MV-4-11 (cell line): ENCODE measurements at regions not wholly inside any gene's neighbourhood (a gene's known extent, or its start where the extent isn't known, plus 50 kb on each side); places are given as distances from the start of the nearest gene placed in this dataset.

ENCODE experiments used
- DNase-seq: peaks from one replicate; lab custom pipeline; 2025; lab: John Stamatoyannopoulos, UW

GRCh38 chr10:128557149-128557710, 431.0 kb upstream of the MKI67 start:
- no peak for DNase-seq

DNA sequence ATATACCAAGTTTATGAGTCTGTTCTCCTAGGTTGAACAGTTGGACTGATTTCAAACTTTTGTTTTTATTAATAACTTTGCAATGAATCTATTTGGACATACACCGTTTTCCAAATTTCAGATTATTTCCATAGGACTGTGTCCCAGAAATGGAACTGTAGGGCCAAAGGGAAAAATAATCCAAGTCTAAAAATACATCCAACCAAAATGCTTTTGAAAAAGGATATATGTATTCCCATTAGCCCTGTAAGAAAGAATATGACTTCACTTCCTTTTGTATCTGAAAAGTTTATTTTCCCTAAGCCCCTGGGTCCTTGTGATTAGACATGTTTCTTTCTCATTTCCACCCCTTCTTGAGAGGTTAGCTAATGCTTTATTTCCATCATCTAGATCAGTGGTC, 434.2 kb upstream of the MKI67 start:
- no peak for DNase-seq

- no peak for DNase-seq
Measured at GRCh38 chr10:128560993-128561392, 434.8 kb upstream of the MKI67 start.

DNA sequence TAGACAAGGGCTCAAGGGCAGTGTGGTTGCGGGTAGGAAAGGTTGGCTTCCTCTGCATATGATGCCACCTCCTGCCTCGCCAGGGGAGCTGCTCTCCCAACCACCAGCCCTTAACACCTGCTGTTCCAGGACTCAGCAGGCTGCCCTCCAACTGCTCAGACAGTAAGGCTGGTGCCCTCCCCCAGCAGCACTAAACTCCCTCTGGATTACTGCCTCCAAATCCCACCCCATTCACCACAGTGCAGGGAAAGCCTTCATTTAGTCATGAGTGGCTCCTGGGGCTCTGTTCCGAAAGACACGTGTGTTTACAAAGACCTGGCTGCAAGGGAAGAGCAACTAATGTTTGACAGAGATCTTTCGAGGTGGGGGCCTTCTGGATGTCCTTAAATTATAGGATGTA, 437.2 kb upstream of the MKI67 start:
- no peak for DNase-seq

- DNase-seq = no peak
Measured at GRCh38 chr10:128563904-128564303, 437.7 kb upstream of the MKI67 start.

GRCh38 chr10:128566361-128566968, 440.2 kb upstream of the MKI67 start:
- DNase-seq = no peak

- DNase-seq = no peak
Measured at GRCh38 chr10:128567551-128567950, 441.3 kb upstream of the MKI67 start.

DNA sequence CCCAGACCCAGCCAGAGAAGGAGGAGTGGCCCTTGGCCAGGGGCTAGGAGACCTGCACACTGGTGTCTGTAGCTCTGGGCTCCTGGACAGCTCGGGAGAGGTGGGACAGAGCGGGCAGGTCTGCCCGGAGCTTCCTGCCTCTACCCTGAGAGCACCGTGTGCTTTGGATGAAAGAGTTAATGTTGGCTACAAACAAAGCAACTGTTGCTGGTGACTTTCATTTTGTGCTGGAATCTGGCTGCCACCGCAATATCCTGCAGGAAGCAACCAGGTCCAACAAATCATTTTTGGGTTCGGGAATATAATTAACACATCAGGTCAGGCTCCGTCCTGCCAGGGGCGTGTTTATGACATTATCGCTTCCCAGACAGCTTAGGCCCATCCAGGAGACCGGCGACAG, 441.8 kb upstream of the MKI67 start:
- no peak for DNase-seq

DNA sequence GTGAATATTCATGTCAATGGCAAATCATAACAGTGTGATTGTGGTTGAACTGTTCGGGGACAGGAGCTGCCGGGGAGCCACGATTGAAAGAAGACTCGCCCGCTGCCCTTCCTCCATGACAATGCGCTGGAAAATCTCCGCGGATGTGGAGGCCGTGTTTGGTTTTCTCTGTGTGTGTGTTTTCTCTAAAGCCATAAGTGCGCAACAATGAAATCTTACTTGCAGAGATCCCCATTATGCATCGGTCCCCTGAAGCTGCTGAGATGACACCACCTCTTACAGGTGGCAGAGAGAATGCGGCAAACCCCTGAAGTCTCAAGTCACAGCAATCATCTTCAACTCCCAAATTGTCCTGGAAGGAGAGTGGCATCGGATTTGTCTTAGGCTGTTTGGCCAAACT, 442.3 kb upstream of the MKI67 start:
- no peak for DNase-seq

GRCh38 chr10:128568990-128569945, 443.0 kb upstream of the MKI67 start:
- no peak for DNase-seq

DNA sequence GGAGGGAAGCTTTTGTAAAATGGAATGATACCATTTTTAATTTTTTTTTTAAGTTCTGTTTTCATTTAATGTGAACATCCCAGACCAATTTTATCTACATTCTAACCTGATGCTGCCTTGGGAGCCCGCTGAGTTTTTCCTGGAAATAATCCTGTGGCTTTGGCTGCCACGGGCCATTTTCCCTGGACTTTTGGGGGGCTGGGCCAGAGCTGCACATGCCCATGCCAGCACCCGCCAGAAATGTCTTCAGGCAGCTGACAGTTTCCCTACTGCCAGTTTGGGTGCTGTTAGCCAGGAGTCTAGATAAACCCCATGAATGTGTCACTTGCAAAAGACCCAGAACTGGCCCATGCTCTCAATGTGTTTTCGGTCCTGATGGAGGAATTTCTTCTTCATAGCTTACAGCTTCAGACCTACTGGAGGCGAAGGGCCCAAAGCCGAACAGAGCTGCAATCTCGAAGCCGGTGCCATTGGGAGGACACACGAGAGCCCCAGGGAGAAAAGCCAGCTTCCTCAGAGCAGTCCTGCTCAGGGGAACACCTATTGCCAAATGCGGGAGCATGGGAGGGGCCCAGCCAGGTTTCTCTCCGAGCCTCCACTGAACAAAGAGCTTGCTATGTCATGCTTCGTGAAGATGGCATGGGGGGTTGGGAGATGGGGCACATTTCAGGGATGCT, 444.2 kb upstream of the MKI67 start:
- no peak for DNase-seq

- DNase-seq = no peak
Measured at GRCh38 chr10:128571071-128571470, 444.8 kb upstream of the MKI67 start.

DNA sequence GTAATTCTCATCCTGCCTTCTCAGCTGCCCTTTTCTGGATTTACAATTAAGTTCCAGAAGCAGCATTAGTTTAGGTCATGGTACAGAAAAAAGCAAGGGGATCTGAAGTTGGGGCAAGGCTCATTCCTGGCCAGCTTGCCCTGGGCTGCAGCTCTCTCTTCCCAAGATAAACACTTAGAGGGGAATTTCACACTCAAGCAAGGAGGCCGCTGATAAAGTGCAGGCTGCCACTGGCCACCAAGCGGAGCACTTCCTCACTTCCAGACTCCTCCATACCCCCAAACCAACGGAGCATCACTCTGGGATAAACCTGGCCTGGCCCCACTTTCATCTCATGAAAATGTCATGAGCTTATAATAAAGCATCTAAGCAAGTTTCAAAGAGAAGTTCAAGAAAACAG, 445.5 kb upstream of the MKI67 start:
- DNase-seq = no peak

GRCh38 chr10:128572696-128573095, 446.5 kb upstream of the MKI67 start:
- no peak for DNase-seq

DNA sequence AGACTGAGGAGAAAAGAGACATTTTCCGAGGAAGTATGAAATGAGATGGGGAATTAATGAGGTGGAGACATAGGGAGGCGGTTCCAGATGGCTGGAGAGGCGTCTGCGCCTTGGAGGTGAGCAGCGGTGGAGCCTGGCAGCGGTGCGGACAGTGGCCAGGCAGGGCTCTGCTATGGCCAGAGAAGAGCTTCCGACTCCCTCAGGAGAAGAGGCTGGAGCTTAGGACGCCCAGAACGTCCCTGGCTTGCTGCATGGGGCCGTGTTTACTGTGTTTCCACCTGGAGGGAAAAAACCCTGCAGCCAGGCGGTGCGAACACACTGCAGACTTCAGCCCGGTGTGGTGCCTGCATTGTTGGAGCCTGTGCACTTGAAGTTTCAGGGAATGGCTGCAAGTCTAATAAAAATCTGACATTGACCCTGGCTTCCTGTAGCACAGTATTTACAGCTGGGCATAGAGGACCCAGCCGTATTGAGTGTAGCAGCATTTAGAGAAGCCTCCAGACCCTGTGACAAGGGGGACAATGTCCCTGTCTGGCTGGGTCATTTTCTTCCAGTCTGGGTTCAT, 447.1 kb upstream of the MKI67 start:
- no peak for DNase-seq

DNA sequence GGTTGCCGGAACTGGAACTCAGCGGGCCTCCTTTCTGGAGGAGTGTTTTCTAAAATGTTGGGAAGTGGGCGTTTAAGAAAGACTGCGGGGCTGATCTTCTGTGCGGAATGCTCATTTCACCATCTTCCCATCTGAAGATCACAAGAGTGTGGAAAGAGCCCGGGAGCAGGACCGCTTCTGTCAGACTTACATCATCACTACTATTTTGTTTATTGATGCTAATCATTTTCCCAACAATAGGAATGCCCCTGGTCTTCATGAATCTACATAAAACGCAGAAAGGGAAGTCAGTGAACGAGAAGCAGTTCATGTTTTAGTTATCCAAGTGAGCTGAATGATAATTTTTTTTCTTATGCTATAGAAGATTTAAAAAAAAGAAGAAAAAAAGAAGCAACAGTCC, 447.8 kb upstream of the MKI67 start:
- DNase-seq = no peak

GRCh38 chr10:128574581-128575210, 448.5 kb upstream of the MKI67 start:
- DNase-seq = no peak

- no peak for DNase-seq
Measured at GRCh38 chr10:128575761-128576160, 449.5 kb upstream of the MKI67 start.

DNA sequence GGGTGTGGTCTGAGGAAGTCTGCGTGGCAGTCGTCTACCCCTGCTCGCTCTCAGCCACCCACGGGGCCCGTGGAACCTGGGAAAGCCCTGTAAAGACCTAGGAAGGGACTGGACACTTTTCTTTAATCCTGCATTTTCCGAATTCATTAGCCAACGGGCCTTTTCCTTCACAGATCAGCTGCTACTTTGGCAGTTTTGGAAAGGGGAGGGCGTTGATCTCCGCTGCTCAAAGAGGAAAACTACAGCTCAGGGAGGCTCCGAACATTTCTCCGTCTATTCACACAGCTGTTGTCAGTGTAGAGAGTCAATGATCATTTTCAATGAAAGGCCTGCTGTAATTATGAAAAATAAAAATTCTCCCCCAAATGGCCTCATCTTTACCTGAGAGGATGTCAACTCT, 450.1 kb upstream of the MKI67 start:
- no peak for DNase-seq

- no peak for DNase-seq
Measured at GRCh38 chr10:128576943-128577670, 450.9 kb upstream of the MKI67 start.
